GM18520 (cell line): ENCODE measurements at regions not wholly inside any gene's neighbourhood (a gene's known extent, or its start where the extent isn't known, plus 50 kb on each side); places are given as distances from the start of the nearest gene placed in this dataset.
"Not testable (repeated sequence)": the region's sequence is repeated elsewhere in the genome, so short reads cannot be mapped to it uniquely, and the experiment has no call there.

Source experiments
- ATAC-seq: cut with Tn5 transposase; IDR thresholded peaks from one replicate; pipeline ENCODE4 v1.9.1; 2021; ENCODE audit not compliant: unreplicated experiment

- no peak for ATAC-seq
Measured at GRCh38 chr10:23945845-23946244, 263.1 kb upstream of the KIAA1217 start.

GRCh38 chr10:23951841-23952240 is 257.1 kb upstream of the KIAA1217 start:
- ATAC-seq, result no peak

- ATAC-seq, result no peak
Measured at GRCh38 chr10:23955456-23956225, 253.3 kb upstream of the KIAA1217 start.

GRCh38 chr10:23965123-23965522 is 243.8 kb upstream of the KIAA1217 start:
- no peak for ATAC-seq

GRCh38 chr10:23965880-23966279 is 243.1 kb upstream of the KIAA1217 start:
- no peak for ATAC-seq

GRCh38 chr10:23966504-23967051 is 242.4 kb upstream of the KIAA1217 start:
- ATAC-seq, result no peak

GRCh38 chr10:23968301-23968700 is 240.6 kb upstream of the KIAA1217 start:
- no peak for ATAC-seq

GRCh38 chr10:23974746-23975272 is 234.1 kb upstream of the KIAA1217 start:
- no peak for ATAC-seq

- ATAC-seq, result no peak
Measured at GRCh38 chr10:23975431-23975830, 233.5 kb upstream of the KIAA1217 start.

- ATAC-seq, result no peak
Measured at GRCh38 chr10:23976275-23976674, 232.7 kb upstream of the KIAA1217 start.

GRCh38 chr10:23978317-23978716 is 230.6 kb upstream of the KIAA1217 start:
- ATAC-seq, result no peak

GRCh38 chr10:23980094-23980493 is 228.8 kb upstream of the KIAA1217 start:
- ATAC-seq, result no peak

GRCh38 chr10:23981520-23982309 is 227.2 kb upstream of the KIAA1217 start:
- no peak for ATAC-seq

GRCh38 chr10:23984405-23984804 is 224.5 kb upstream of the KIAA1217 start:
- ATAC-seq, result not testable (repeated sequence)

- ATAC-seq, result no peak
Measured at GRCh38 chr10:23988006-23988405, 220.9 kb upstream of the KIAA1217 start.

GRCh38 chr10:23994459-23995046 is 214.4 kb upstream of the KIAA1217 start:
- ATAC-seq, result no peak

GRCh38 chr10:23999445-23999844 is 209.5 kb upstream of the KIAA1217 start:
- ATAC-seq, result no peak

GRCh38 chr10:24000271-24000813 is 208.6 kb upstream of the KIAA1217 start:
- ATAC-seq, result no peak

- ATAC-seq, result no peak
Measured at GRCh38 chr10:24006741-24007140, 202.2 kb upstream of the KIAA1217 start.

- ATAC-seq, result no peak
Measured at GRCh38 chr10:24007359-24007758, 201.6 kb upstream of the KIAA1217 start.
